ENCODE measurements at regions not wholly inside any gene's neighbourhood (a gene's known extent, or its start where the extent isn't known, plus 50 kb on each side); places are given as distances from the start of the nearest gene placed in this dataset.
"Not testable (repeated sequence)": the region's sequence is repeated elsewhere in the genome, so short reads cannot be mapped to it uniquely, and the experiment has no call there.

DNA sequence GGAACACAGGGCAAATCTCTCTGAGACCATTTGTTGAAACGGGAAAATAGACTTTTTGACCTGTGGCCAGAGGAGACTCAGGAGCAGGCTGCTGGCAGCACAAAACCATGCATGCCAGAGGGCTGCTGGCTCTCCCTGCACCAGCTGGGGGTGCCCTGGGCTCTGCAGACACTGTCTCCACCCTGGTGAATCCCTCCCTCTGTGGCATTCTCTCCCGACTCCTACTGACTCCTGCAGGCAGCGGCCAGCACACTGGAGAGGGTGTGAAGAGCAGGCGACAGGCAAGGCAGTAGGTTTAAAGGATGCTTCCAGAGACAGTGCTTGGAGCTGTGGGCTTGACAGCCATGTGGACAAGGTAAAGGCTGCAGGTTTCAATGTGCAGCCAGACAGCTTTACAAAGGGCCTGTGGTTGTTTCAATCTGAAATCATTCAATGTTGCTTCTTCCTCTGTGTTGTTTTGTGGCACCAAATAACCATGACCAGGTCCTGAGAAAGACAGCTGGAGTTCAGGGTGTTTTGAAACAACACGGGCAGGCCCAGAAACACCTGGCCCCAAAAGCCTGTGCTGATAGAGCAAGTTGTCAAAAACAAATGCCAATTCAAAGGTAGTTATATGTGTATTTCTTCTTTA lies 431.0 kb upstream of the ATP10A start:
- H3K4me1 Mint-ChIP-seq (ENCODE audit: low read depth in 2 of 2), result no peaks in the 10 kb centered on the region
- DNase-seq (no peak), ATAC-seq (replicated peaks) (no peak)
- H3K27me3 Mint-ChIP-seq, result no peaks in the 10 kb centered on the region
- no peak overlapping the region for H3K4me3 Mint-ChIP-seq
- no peaks in the 10 kb centered on the region for H3K36me3 Mint-ChIP-seq (ENCODE audit: insufficient read depth)
- H3K9me3 Mint-ChIP-seq, result peaks cover 0 to 6% of the 10 kb centered on the region in 2 donors
- H3K27ac Mint-ChIP-seq, result no peak overlapping the region

DNA sequence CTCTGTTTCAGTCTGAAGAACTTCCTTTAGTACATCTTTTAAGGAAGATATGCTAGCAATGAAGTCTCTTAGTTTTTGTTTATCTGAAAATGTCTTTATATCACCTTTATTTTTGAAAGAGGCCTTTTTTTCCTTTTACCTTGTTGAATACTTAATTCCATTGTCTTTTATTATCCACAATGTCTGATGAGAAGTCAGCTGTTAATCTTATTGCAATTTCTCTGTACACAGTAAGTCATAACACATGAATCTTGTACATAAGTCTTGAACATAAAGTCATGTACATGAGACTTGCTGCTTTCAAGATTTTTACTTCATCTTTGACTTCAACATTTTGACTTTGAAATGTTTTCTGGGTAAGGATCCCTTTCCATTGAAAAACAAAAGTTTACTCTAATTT lies 424.3 kb upstream of the ATP10A start:
- no peak for DNase-seq
- no peaks in the 10 kb centered on the region for H3K27me3 Mint-ChIP-seq
- no peak overlapping the region for H3K27ac Mint-ChIP-seq
- H3K9me3 Mint-ChIP-seq, result peaks cover 9 to 10% of the 10 kb centered on the region in 2 donors
- H3K4me1 Mint-ChIP-seq (ENCODE audit: low read depth in 2 of 2), result no peaks in the 10 kb centered on the region
- no peak overlapping the region for H3K4me3 Mint-ChIP-seq
- no peaks in the 10 kb centered on the region for H3K36me3 Mint-ChIP-seq (ENCODE audit: insufficient read depth)
- ATAC-seq (replicated peaks), result no peak

- Mint-ChIP-seq H3K9me3 (peaks cover 0 to 7% of the 10 kb centered on the region in 2 donors), H3K36me3 (ENCODE audit: insufficient read depth) (no peaks in the 10 kb centered on the region), H3K4me3 (no peak overlapping the region), H3K27ac (no peak overlapping the region), H3K27me3 (no peaks in the 10 kb centered on the region), H3K4me1 (ENCODE audit: low read depth in 2 of 2) (no peaks in the 10 kb centered on the region)
- ATAC-seq (replicated peaks) (no peak), DNase-seq (no peak)
Observed at GRCh38 chr15:26280281-26280680, 417.2 kb upstream of the ATP10A start.

DNA sequence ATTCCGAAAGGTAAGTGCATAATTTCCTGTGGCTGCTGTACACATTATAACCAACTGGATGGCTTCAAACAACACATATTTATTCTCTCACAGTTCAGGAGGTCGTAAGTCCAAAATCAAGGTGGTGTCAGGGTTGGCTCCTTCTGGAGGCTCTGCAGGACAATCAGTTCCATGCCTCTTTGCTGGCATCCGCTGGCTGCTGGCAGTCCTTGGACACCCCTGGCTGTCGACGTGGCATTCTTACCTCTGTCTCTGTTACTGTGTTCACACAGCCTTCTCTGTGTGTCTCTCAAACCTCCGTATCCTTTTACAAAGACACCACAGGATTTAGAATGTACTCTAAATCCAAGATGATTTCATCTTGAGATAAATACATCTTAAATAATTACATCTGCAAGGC lies 398.8 kb upstream of the ATP10A start:
- Mint-ChIP-seq H3K9me3 (peaks cover 0 to 11% of the 10 kb centered on the region in 2 donors), H3K4me1 (ENCODE audit: low read depth in 2 of 2) (no peaks in the 10 kb centered on the region), H3K27ac (no peak overlapping the region), H3K36me3 (ENCODE audit: insufficient read depth) (no peaks in the 10 kb centered on the region), H3K4me3 (no peak overlapping the region), H3K27me3 (no peaks in the 10 kb centered on the region)
- no peak for ATAC-seq (replicated peaks)
- DNase-seq, result no peak

DNA sequence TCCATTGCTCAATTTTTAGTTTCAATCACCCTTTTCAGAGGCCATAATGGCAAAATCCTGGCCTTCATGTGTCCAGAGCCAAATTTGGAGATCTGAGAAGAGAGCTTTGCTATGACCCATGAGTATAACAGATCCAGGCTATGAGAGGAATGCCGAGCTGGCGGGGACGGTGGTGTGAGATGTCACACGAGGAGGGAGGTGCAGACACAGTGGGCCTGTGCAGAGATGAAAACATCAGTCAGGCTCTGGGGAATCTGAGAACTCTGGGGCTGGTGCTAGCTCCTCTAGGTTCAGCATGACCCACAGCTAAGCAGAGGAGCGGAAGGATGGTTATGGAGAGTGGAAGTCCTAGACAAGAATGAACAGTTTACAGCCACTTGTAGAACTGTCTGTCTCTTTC lies 398.3 kb upstream of the ATP10A start:
- Mint-ChIP-seq H3K9me3 (peaks cover 0 to 11% of the 10 kb centered on the region in 2 donors), H3K27ac (no peak overlapping the region)

DNA sequence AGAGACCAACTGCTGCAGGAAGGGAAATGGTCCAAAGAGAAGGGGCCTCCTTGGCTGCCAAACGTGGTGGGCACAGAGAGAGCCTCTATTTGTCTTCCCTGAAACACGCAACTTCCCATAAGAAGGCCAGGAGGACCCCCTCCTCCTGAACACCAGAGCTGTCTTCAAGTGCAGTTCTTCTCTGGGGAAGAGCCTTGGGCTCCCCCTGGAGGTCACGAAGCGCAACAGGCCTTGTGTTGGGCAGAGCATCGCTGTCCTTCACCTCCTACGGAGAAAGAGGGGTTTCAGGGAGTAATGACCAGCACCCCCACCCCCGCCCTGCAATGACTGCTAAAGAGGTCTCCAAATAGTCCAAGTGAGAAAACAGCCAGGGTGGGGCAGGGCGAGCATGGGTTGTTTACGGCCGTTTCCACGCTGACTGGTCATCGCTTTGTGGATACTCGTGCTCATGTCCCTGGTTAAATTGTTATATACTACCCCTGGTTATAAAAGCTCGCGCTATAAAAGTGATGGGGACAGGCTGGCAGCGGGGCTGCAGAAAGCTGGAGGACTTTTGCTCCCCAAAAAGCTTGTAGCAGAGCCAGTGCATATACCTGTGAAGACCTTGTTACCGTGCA lies 397.5 kb upstream of the ATP10A start:
- H3K27ac Mint-ChIP-seq, result no peak overlapping the region
- H3K9me3 Mint-ChIP-seq, result peaks cover 0 to 11% of the 10 kb centered on the region in 2 donors
- ATAC-seq (replicated peaks), result no peak
- H3K27me3 Mint-ChIP-seq, result no peaks in the 10 kb centered on the region
- no peaks in the 10 kb centered on the region for H3K36me3 Mint-ChIP-seq (ENCODE audit: insufficient read depth)
- no peak overlapping the region for H3K4me3 Mint-ChIP-seq
- DNase-seq, result no peak
- H3K4me1 Mint-ChIP-seq (ENCODE audit: low read depth in 2 of 2), result no peaks in the 10 kb centered on the region

More for the DNA sequence above, 398.3 kb upstream of the ATP10A start:
- no peaks in the 10 kb centered on the region for H3K27me3 Mint-ChIP-seq
- DNase-seq (no peak), ATAC-seq (replicated peaks) (no peak)
- no peak overlapping the region for H3K4me3 Mint-ChIP-seq
- H3K4me1 Mint-ChIP-seq (ENCODE audit: low read depth in 2 of 2), result no peaks in the 10 kb centered on the region
- H3K36me3 Mint-ChIP-seq (ENCODE audit: insufficient read depth), result no peaks in the 10 kb centered on the region

DNA sequence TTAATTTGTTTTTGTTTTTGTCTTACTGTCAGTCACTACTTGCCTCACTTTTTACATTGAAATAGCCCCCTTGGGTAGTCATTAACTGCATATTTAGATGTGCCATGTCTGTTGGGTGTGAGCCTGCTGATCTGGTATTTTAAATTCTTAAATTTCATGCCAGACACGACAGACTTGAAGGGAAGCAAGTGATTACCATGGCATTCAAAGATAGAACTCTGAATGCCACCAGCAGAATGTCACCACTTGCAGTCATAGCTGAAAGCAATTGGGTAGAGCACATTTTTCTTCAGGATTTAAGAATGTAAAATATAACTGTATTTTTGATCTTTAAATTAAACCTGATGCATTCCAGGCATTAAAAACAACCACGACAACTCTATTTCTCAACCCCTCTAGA lies 396.5 kb upstream of the ATP10A start:
- no peak for ATAC-seq (replicated peaks)
- H3K36me3 Mint-ChIP-seq (ENCODE audit: insufficient read depth), result no peaks in the 10 kb centered on the region
- DNase-seq, result no peak
- H3K4me3 Mint-ChIP-seq, result no peak overlapping the region
- no peaks in the 10 kb centered on the region for H3K4me1 Mint-ChIP-seq (ENCODE audit: low read depth in 2 of 2)
- peaks cover 0 to 1% of the 10 kb centered on the region in 2 donors for H3K9me3 Mint-ChIP-seq
- no peaks in the 10 kb centered on the region for H3K27me3 Mint-ChIP-seq
- H3K27ac Mint-ChIP-seq, result no peak overlapping the region

DNA sequence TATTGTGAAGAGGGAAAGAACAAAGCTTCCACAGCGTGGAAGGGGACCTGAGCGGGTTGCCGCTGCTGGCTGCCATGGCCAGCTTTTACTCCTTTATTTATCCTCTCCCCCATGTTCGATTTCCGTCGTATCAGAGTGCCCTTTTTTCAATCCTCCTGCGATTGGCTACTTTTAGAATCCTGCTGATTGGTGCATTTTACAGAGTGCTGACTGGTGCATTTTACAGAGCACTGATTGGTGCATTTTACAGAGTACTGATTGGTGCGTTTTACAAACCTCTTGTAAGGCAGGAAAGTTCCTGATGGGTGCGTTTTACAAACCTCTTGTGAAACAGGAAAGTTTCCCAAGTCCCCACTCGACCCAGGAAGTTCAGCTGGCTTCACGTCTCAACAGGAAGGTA lies 381.7 kb upstream of the ATP10A start:
- not testable (repeated sequence) for DNase-seq; H3K27me3 Mint-ChIP-seq; H3K4me1 Mint-ChIP-seq (ENCODE audit: low read depth in 2 of 2); H3K36me3 Mint-ChIP-seq (ENCODE audit: insufficient read depth); H3K27ac Mint-ChIP-seq; ATAC-seq (replicated peaks); H3K4me3 Mint-ChIP-seq
- peaks cover 3 to 10% of the 10 kb centered on the region in 2 donors for H3K9me3 Mint-ChIP-seq

DNA sequence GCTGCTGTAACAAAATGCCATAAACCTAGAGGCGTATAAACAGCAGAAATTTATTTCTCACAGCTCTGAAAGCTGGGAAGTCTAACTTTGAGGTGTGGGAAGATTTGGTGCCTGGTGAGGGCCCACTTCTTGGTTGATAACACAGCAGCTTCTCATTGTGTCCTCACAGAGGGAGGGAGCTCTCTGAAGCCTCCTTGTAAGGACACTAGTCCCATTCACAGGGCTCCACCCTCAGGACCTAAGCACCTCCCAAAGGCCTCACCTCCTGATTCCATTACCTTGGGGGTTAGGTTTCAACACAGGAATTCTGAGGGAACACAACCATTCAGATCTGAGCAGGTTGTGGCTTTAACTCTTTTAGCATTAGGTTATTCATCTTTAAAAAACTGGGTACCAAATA lies 380.3 kb upstream of the ATP10A start:
- Mint-ChIP-seq H3K4me1 (ENCODE audit: low read depth in 2 of 2) (no peaks in the 10 kb centered on the region), H3K27me3 (no peaks in the 10 kb centered on the region), H3K4me3 (no peak overlapping the region), H3K9me3 (peaks cover 0 to 9% of the 10 kb centered on the region in 2 donors), H3K36me3 (ENCODE audit: insufficient read depth) (no peaks in the 10 kb centered on the region), H3K27ac (no peak overlapping the region)
- DNase-seq (no peak), ATAC-seq (replicated peaks) (no peak)

DNA sequence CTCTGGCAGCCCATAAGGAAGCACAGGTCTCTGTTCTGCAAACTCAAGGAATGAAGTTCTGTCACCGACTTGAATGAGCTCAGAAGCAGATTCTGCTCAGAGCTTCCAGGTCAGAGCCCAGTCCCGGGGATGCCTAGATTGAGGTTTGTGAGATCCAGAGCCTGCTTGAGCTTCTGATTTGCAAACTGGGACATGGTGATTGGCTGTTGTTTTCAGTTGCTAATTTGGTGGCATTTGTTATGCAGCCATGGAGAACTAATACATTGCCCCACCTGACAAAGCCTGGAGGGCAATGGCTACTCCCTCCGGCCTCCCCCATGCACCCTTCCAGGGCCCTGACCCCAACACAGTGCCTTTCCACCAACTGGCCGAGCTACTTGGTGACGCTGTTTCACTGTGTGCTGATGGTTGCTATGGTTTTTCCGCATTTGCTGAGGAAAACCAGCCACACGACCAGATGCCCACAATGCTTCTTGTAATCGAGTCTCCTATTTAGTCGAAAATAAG lies 379.5 kb upstream of the ATP10A start:
- Mint-ChIP-seq H3K27ac (no peak overlapping the region), H3K36me3 (ENCODE audit: insufficient read depth) (no peaks in the 10 kb centered on the region), H3K4me1 (ENCODE audit: low read depth in 2 of 2) (no peaks in the 10 kb centered on the region), H3K9me3 (peaks cover 0 to 9% of the 10 kb centered on the region in 2 donors), H3K27me3 (no peaks in the 10 kb centered on the region), H3K4me3 (no peak overlapping the region)
- ATAC-seq (replicated peaks) (no peak), DNase-seq (no peak)

DNA sequence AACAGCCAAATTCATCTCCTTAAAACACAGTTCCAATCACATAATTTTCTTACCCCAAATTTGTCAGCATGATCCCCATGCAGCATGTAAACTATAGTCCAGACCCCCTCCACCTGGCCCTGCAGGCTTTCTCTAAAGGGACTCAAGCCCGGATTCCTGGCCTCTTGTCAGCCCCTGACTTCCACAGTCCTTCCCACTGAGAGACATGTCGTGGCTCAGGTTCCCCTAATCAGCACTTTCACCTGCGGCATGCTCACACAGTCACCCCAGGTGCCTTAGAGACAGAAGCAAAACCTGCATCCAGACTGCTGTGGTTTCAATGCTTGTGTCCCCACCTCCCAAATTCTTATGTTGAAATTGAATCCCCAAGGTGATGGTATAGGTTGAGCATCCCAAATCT lies 372.7 kb upstream of the ATP10A start:
- no peak for ATAC-seq (replicated peaks)
- H3K4me3 Mint-ChIP-seq, result no peak overlapping the region
- no peaks in the 10 kb centered on the region for H3K4me1 Mint-ChIP-seq (ENCODE audit: low read depth in 2 of 2)
- peaks cover 4 to 17% of the 10 kb centered on the region in 2 donors for H3K27me3 Mint-ChIP-seq
- H3K27ac Mint-ChIP-seq, result no peak overlapping the region
- H3K36me3 Mint-ChIP-seq (ENCODE audit: insufficient read depth), result no peaks in the 10 kb centered on the region
- H3K9me3 Mint-ChIP-seq, result peaks cover 2 to 15% of the 10 kb centered on the region in 2 donors
- no peak for DNase-seq

GRCh38 chr15:26234976-26235767 lies 372.0 kb upstream of the ATP10A start:
- no peaks in the 10 kb centered on the region for H3K4me1 Mint-ChIP-seq (ENCODE audit: low read depth in 2 of 2)
- DNase-seq (no peak), ATAC-seq (replicated peaks) (no peak)
- H3K36me3 Mint-ChIP-seq (ENCODE audit: insufficient read depth), result no peaks in the 10 kb centered on the region
- H3K27me3 Mint-ChIP-seq, result peaks cover 4 to 17% of the 10 kb centered on the region in 2 donors
- H3K27ac Mint-ChIP-seq, result no peak overlapping the region
- H3K9me3 Mint-ChIP-seq, result peaks cover 2 to 22% of the 10 kb centered on the region in 2 donors
- no peak overlapping the region for H3K4me3 Mint-ChIP-seq

- DNase-seq, result no peak
- H3K36me3 Mint-ChIP-seq (ENCODE audit: insufficient read depth), result no peaks in the 10 kb centered on the region
- H3K27me3 Mint-ChIP-seq, result peaks cover 4 to 17% of the 10 kb centered on the region in 2 donors
- peaks cover 2 to 39% of the 10 kb centered on the region in 2 donors for H3K9me3 Mint-ChIP-seq
- H3K27ac Mint-ChIP-seq, result no peak overlapping the region
- no peaks in the 10 kb centered on the region for H3K4me1 Mint-ChIP-seq (ENCODE audit: low read depth in 2 of 2)
- H3K4me3 Mint-ChIP-seq, result no peak overlapping the region
- ATAC-seq (replicated peaks), result no peak
Observed at GRCh38 chr15:26232691-26233090, 369.6 kb upstream of the ATP10A start.

GRCh38 chr15:26231096-26231495 lies 368.0 kb upstream of the ATP10A start:
- ATAC-seq (replicated peaks) (no peak), DNase-seq (no peak)
- peaks cover 4 to 17% of the 10 kb centered on the region in 2 donors for H3K27me3 Mint-ChIP-seq
- H3K27ac Mint-ChIP-seq, result no peak overlapping the region
- H3K9me3 Mint-ChIP-seq, result peaks cover 4 to 50% of the 10 kb centered on the region in 2 donors
- no peaks in the 10 kb centered on the region for H3K36me3 Mint-ChIP-seq (ENCODE audit: insufficient read depth)
- H3K4me1 Mint-ChIP-seq (ENCODE audit: low read depth in 2 of 2), result no peaks in the 10 kb centered on the region
- no peak overlapping the region for H3K4me3 Mint-ChIP-seq

Measured in effector memory CD8-positive, alpha-beta T cell (primary cell).